Lower leg skin (tissue), 3 donors: ENCODE measurements at regions not wholly inside any gene's neighbourhood (a gene's known extent, or its start where the extent isn't known, plus 50 kb on each side); places are given as distances from the start of the nearest gene placed in this dataset.

Source experiments
- POLR2A ChIP-seq, 2 donors: fragments of 450-650 bp; IDR thresholded peaks; one replicate each; pipeline ENCODE4 v1.6.1; 2016 to 2017; ENCODE audit warnings: antibody characterized with exemption in 2 of 2, mild to moderate bottlenecking in 1 of 2, moderate library complexity in 1 of 2
- TF ChIP-seq, protein P1 (sequence below), 3 donors: fragments of 450-650 bp; IDR thresholded peaks; one replicate each; pipeline ENCODE4 v1.5.1; 2016; ENCODE audit warnings: antibody characterized with exemption in 3 of 3, mild to moderate bottlenecking in 3 of 3, moderate library complexity in 2 of 3

DNA sequence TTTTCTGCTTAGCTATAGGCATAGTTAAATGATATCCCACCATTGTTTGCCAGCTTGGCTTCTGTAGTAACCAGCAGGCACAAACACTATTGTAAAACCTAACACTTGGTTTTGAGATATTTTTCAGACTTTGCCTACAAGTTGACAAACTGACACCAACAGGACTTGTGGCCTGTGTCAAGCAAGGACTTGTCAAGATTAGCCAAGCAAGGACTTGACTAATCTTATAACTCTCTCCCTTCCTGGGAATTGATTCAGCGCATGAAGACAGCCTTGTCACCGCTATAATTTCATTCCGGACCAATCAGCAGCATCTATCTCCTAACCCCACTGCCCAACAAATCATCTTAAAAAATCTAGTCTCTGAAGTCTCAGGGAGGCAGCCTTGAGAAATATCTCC, 72.7 kb upstream of the SLITRK1 start:
- TF ChIP-seq, protein P1, sequence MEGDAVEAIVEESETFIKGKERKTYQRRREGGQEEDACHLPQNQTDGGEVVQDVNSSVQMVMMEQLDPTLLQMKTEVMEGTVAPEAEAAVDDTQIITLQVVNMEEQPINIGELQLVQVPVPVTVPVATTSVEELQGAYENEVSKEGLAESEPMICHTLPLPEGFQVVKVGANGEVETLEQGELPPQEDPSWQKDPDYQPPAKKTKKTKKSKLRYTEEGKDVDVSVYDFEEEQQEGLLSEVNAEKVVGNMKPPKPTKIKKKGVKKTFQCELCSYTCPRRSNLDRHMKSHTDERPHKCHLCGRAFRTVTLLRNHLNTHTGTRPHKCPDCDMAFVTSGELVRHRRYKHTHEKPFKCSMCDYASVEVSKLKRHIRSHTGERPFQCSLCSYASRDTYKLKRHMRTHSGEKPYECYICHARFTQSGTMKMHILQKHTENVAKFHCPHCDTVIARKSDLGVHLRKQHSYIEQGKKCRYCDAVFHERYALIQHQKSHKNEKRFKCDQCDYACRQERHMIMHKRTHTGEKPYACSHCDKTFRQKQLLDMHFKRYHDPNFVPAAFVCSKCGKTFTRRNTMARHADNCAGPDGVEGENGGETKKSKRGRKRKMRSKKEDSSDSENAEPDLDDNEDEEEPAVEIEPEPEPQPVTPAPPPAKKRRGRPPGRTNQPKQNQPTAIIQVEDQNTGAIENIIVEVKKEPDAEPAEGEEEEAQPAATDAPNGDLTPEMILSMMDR (IDR thresholded peaks at IDR 0.05), result no peak
- no peak for TF ChIP-seq POLR2A (IDR thresholded peaks at IDR 0.05)
